GM12891 (cell line): ENCODE measurements at regions not wholly inside any gene's neighbourhood (a gene's known extent, or its start where the extent isn't known, plus 50 kb on each side); places are given as distances from the start of the nearest gene placed in this dataset.

Source experiments
- PAX5 ChIP-seq: IDR thresholded peaks from 2 replicates; pipeline ENCODE4 v1.6.1; 2011; ENCODE audit warnings: low read length, moderate library complexity, mild to moderate bottlenecking; ENCODE audit not compliant: insufficient read depth, severe bottlenecking
- POLR2A ChIP-seq: IDR thresholded peaks from 2 replicates; pipeline ENCODE4 v1.6.1; 2011; ENCODE audit warnings: low read depth, low read length, control low read depth
- POLR2AphosphoS5 ChIP-seq: IDR thresholded peaks from 2 replicates; pipeline ENCODE4 v1.6.1; 2011; ENCODE audit warnings: low read depth, low read length, control low read depth
- TAF1 ChIP-seq: IDR thresholded peaks from 2 replicates; pipeline ENCODE4 v1.6.1; 2011; ENCODE audit warnings: low read depth, low read length, control low read depth

DNA sequence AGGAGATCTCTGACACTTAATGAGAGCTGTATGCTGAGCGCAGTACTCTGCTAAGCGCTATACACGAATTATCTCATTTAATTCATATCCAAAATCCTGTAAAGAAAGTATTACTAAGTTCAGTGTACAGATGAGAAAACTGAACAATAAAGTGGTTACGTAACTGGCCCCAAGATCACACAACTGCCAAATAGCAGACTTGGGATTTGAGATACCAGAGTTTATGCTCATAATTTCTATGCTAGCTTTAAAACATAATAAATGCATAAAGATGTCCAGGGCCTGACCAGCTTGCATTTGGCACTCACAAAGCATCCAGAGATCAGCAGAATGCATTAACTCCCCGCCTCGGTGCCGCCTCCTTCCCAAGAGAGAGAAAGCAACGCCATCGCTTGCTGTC, 83.2 kb upstream of the PWP1 start:
- TF ChIP-seq POLR2AphosphoS5 (no peak), PAX5 (no peak), POLR2A (no peak), TAF1 (no peak)
